ENCODE measurements at regions not wholly inside any gene's neighbourhood (a gene's known extent, or its start where the extent isn't known, plus 50 kb on each side); places are given as distances from the start of the nearest gene placed in this dataset.

DNA sequence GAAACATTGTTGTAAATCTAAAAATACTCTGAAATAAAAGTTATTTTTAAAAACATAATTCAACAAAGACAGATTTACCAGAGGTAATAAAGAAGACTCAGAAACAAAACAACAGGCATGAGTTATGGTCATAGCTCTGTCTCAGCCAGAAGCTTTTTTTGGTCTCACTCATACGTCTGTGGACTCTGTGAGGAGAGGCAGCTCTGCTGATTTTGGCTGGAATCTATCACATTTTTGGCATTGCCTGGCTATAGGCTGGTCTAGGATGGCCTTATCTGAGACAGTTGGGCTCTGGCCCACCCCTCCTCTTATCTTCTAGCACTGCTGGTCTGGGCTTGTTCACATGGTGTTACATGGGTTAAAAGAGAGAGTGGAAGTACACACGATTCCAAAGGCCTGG is 514.0 kb upstream of the BTBD3 start (continued):
- TF ChIP-seq NR1H2 (CRISPR knock-in tag; IDR thresholded peaks at IDR 0.05) (no peak), NFE2L1 (CRISPR knock-in tag; IDR thresholded peaks at IDR 0.05) (no peak), ZNF416 (CRISPR knock-in tag; IDR thresholded peaks at IDR 0.05) (no peak), HMGA2 (CRISPR knock-in tag; IDR thresholded peaks at IDR 0.05) (no peak), SOX15 (CRISPR knock-in tag; IDR thresholded peaks at IDR 0.05) (no peak), SP1 (CRISPR knock-in tag; conservative IDR thresholded peaks at IDR 0.05) (no peak)
- TF ChIP-seq, protein P1, sequence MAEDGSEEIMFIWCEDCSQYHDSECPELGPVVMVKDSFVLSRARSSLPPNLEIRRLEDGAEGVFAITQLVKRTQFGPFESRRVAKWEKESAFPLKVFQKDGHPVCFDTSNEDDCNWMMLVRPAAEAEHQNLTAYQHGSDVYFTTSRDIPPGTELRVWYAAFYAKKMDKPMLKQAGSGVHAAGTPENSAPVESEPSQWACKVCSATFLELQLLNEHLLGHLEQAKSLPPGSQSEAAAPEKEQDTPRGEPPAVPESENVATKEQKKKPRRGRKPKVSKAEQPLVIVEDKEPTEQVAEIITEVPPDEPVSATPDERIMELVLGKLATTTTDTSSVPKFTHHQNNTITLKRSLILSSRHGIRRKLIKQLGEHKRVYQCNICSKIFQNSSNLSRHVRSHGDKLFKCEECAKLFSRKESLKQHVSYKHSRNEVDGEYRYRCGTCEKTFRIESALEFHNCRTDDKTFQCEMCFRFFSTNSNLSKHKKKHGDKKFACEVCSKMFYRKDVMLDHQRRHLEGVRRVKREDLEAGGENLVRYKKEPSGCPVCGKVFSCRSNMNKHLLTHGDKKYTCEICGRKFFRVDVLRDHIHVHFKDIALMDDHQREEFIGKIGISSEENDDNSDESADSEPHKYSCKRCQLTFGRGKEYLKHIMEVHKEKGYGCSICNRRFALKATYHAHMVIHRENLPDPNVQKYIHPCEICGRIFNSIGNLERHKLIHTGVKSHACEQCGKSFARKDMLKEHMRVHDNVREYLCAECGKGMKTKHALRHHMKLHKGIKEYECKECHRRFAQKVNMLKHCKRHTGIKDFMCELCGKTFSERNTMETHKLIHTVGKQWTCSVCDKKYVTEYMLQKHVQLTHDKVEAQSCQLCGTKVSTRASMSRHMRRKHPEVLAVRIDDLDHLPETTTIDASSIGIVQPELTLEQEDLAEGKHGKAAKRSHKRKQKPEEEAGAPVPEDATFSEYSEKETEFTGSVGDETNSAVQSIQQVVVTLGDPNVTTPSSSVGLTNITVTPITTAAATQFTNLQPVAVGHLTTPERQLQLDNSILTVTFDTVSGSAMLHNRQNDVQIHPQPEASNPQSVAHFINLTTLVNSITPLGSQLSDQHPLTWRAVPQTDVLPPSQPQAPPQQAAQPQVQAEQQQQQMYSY (CRISPR knock-in tag; IDR thresholded peaks at IDR 0.05) = no peak
- TF ChIP-seq, protein P2, sequence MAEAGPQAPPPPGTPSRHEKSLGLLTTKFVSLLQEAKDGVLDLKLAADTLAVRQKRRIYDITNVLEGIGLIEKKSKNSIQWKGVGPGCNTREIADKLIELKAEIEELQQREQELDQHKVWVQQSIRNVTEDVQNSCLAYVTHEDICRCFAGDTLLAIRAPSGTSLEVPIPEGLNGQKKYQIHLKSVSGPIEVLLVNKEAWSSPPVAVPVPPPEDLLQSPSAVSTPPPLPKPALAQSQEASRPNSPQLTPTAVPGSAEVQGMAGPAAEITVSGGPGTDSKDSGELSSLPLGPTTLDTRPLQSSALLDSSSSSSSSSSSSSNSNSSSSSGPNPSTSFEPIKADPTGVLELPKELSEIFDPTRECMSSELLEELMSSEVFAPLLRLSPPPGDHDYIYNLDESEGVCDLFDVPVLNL (CRISPR knock-in tag; IDR thresholded peaks at IDR 0.05; ENCODE audit: borderline replicate concordance, low read depth) = no peak

DNA sequence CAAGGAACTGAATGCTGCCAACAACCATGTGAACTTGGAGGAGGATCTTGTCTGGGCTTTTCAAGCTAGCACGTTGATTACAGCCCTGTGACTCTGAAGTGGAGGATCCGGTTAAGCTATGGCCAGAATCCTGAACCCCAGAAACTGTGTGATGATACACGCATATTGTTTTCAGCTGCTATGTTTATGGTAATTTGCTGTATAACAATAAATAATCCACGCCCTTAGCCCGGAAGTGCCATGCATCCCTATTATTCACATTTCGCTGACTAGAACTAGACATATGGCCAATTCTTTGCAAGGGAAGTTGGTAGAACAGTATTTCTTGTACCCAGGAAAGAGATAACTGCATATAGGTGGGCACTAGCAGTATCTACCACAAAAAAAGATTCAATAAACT is 510.8 kb upstream of the BTBD3 start:
- H3K9me3 Mint-ChIP-seq = peaks cover 6% of the 10 kb centered on the region
- TF ChIP-seq MXD4 (CRISPR knock-in tag; IDR thresholded peaks at IDR 0.05; ENCODE audit: borderline replicate concordance) (no peak), ZNF138 (CRISPR knock-in tag; conservative IDR thresholded peaks at IDR 0.05) (no peak), ZBTB21 (CRISPR knock-in tag; IDR thresholded peaks at IDR 0.05; ENCODE audit: borderline replicate concordance) (no peak), NFE2L1 (CRISPR knock-in tag; IDR thresholded peaks at IDR 0.05) (no peak), SOX15 (CRISPR knock-in tag; IDR thresholded peaks at IDR 0.05) (no peak), ZNF671 (CRISPR knock-in tag; IDR thresholded peaks at IDR 0.05) (no peak)
- TF ChIP-seq, protein P3, sequence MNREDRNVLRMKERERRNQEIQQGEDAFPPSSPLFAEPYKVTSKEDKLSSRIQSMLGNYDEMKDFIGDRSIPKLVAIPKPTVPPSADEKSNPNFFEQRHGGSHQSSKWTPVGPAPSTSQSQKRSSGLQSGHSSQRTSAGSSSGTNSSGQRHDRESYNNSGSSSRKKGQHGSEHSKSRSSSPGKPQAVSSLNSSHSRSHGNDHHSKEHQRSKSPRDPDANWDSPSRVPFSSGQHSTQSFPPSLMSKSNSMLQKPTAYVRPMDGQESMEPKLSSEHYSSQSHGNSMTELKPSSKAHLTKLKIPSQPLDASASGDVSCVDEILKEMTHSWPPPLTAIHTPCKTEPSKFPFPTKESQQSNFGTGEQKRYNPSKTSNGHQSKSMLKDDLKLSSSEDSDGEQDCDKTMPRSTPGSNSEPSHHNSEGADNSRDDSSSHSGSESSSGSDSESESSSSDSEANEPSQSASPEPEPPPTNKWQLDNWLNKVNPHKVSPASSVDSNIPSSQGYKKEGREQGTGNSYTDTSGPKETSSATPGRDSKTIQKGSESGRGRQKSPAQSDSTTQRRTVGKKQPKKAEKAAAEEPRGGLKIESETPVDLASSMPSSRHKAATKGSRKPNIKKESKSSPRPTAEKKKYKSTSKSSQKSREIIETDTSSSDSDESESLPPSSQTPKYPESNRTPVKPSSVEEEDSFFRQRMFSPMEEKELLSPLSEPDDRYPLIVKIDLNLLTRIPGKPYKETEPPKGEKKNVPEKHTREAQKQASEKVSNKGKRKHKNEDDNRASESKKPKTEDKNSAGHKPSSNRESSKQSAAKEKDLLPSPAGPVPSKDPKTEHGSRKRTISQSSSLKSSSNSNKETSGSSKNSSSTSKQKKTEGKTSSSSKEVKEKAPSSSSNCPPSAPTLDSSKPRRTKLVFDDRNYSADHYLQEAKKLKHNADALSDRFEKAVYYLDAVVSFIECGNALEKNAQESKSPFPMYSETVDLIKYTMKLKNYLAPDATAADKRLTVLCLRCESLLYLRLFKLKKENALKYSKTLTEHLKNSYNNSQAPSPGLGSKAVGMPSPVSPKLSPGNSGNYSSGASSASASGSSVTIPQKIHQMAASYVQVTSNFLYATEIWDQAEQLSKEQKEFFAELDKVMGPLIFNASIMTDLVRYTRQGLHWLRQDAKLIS (CRISPR knock-in tag; IDR thresholded peaks at IDR 0.05; ENCODE audit: borderline replicate concordance) = no peak
- TF ChIP-seq, protein P4, sequence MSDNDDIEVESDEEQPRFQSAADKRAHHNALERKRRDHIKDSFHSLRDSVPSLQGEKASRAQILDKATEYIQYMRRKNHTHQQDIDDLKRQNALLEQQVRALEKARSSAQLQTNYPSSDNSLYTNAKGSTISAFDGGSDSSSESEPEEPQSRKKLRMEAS (CRISPR knock-in tag; IDR thresholded peaks at IDR 0.05) = no peak
- TF ChIP-seq, protein P5, sequence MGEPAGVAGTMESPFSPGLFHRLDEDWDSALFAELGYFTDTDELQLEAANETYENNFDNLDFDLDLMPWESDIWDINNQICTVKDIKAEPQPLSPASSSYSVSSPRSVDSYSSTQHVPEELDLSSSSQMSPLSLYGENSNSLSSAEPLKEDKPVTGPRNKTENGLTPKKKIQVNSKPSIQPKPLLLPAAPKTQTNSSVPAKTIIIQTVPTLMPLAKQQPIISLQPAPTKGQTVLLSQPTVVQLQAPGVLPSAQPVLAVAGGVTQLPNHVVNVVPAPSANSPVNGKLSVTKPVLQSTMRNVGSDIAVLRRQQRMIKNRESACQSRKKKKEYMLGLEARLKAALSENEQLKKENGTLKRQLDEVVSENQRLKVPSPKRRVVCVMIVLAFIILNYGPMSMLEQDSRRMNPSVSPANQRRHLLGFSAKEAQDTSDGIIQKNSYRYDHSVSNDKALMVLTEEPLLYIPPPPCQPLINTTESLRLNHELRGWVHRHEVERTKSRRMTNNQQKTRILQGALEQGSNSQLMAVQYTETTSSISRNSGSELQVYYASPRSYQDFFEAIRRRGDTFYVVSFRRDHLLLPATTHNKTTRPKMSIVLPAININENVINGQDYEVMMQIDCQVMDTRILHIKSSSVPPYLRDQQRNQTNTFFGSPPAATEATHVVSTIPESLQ (CRISPR knock-in tag; IDR thresholded peaks at IDR 0.05) = no peak
- TF ChIP-seq, protein P6, sequence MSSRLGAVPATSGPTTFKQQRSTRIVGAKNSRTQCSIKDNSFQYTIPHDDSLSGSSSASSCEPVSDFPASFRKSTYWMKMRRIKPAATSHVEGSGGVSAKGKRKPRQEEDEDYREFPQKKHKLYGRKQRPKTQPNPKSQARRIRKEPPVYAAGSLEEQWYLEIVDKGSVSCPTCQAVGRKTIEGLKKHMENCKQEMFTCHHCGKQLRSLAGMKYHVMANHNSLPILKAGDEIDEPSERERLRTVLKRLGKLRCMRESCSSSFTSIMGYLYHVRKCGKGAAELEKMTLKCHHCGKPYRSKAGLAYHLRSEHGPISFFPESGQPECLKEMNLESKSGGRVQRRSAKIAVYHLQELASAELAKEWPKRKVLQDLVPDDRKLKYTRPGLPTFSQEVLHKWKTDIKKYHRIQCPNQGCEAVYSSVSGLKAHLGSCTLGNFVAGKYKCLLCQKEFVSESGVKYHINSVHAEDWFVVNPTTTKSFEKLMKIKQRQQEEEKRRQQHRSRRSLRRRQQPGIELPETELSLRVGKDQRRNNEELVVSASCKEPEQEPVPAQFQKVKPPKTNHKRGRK (CRISPR knock-in tag; IDR thresholded peaks at IDR 0.05; ENCODE audit: borderline replicate concordance) = no peak
- TF ChIP-seq, protein P7, sequence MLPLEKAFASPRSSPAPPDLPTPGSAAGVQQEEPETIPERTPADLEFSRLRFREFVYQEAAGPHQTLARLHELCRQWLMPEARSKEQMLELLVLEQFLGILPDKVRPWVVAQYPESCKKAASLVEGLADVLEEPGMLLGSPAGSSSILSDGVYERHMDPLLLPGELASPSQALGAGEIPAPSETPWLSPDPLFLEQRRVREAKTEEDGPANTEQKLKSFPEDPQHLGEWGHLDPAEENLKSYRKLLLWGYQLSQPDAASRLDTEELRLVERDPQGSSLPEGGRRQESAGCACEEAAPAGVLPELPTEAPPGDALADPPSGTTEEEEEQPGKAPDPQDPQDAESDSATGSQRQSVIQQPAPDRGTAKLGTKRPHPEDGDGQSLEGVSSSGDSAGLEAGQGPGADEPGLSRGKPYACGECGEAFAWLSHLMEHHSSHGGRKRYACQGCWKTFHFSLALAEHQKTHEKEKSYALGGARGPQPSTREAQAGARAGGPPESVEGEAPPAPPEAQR (CRISPR knock-in tag; IDR thresholded peaks at IDR 0.05) = no peak
- TF ChIP-seq, protein P8, sequence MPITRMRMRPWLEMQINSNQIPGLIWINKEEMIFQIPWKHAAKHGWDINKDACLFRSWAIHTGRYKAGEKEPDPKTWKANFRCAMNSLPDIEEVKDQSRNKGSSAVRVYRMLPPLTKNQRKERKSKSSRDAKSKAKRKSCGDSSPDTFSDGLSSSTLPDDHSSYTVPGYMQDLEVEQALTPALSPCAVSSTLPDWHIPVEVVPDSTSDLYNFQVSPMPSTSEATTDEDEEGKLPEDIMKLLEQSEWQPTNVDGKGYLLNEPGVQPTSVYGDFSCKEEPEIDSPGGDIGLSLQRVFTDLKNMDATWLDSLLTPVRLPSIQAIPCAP (CRISPR knock-in tag; IDR thresholded peaks at IDR 0.05) = no peak
- ATAC-seq = no peak
- H3K27me3 Mint-ChIP-seq (ENCODE audit: low read depth) = no peaks in the 10 kb centered on the region
- POLR2A ChIA-PET = no interaction called here
- H3K4me1 Mint-ChIP-seq = peaks cover 8% of the 10 kb centered on the region
- no peak overlapping the region for H3K4me3 Mint-ChIP-seq
- H3K36me3 Mint-ChIP-seq = no peaks in the 10 kb centered on the region; the same call in 1 of the 2 replicates
- DNase-seq (ENCODE audit: low spot score) = no peak
- H3K27ac Mint-ChIP-seq = no peak overlapping the region
- CTCF ChIA-PET = no interaction called here
